Stimulated activated CD8-positive, alpha-beta memory T cell treated with anti-CD3 and anti-CD28 coated beads, Interleukin-7, amount 100 ng/mL, for 1 hour (primary cell): ENCODE measurements at regions not wholly inside any gene's neighbourhood (a gene's known extent, or its start where the extent isn't known, plus 50 kb on each side); places are given as distances from the start of the nearest gene placed in this dataset.
"Not testable (repeated sequence)": the region's sequence is repeated elsewhere in the genome, so short reads cannot be mapped to it uniquely, and the experiment has no call there.

Source experiments
- DNase-seq, 2 donors: peaks; one replicate each; pipeline ENCODE4 v3.0.0-alpha.2; 2020; ENCODE audit warnings: low read depth in 2 of 2

GRCh38 chr1:117707371-117707770, 101.5 kb downstream of the TENT5C start:
- DNase-seq = no peak

- DNase-seq = no peak
Measured at GRCh38 chr1:117708323-117709248, 102.7 kb downstream of the TENT5C start.

GRCh38 chr1:117709249-117709691, 103.4 kb downstream of the TENT5C start:
- no peak for DNase-seq

DNA sequence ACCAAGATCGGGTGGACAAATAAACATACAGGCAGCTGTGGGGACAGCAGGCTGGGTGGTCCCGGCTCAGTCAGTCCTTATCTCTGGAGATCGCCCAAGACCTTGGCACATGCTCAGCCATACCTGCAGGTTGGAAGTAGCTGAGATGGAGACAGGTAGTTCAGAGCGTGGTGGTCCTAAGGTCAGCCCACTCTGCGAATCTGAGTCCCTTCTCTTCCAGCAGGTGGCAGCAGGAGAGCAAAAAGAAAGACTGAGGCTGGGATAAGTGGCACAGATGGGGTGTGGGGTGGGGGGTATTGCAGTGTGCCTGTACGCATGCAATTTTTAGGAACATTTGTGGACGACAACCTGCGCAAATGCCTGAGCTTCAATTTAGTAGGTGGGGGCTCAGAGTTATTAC, 104.9 kb downstream of the TENT5C start:
- no peak for DNase-seq

GRCh38 chr1:117712621-117713020, 106.8 kb downstream of the TENT5C start:
- DNase-seq = no peak

DNA sequence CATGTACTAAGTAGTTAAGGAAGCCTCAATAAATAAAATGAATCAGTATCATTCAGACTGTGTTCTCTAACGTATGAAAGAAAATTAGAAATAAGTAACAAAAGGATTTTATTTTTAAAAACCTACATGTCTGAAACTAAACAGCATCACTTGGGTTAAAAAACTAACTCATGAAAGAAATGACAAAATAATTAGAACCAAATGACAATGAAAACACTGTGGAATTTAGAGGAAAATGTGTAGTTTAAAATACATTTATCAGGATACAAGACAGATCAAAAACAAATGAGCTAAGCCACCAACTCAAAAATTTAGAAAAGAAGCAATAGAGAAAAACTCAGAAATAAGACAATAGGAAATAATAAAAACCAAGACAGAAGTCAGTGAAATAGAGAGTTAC, 108.7 kb downstream of the TENT5C start:
- DNase-seq = no peak

GRCh38 chr1:117716030-117716429, 110.2 kb downstream of the TENT5C start:
- DNase-seq = not testable (repeated sequence)

DNA sequence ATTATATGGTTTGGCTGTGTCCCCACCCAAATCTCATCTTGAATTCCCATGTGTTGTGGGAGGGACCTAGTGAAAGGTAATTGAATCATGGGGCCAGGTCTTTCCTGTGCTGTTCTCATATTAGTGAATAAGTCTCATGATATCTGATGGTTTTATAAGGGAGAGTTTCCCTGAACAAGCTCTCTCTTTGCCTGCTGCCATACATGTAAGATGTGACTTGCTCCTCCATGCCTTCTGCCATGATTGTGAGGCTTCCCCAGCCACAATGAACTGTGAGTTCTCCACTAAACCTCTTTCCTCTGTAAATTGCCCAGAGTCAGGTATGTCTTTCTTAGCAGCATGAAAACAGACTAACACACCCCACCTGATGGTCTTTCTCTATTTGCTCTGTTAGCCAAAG, 112.1 kb downstream of the TENT5C start:
- not testable (repeated sequence) for DNase-seq

GRCh38 chr1:117718596-117718995, 112.7 kb downstream of the TENT5C start:
- DNase-seq = not testable (repeated sequence)

GRCh38 chr1:117719004-117719403, 113.2 kb downstream of the TENT5C start:
- no peak for DNase-seq

GRCh38 chr1:117732065-117732797, 126.4 kb downstream of the TENT5C start:
- no peak for DNase-seq

- no peak for DNase-seq
Measured at GRCh38 chr1:117732956-117733355, 127.1 kb downstream of the TENT5C start.

- DNase-seq = no peak
Measured at GRCh38 chr1:117734403-117734802, 128.6 kb downstream of the TENT5C start.

GRCh38 chr1:117735045-117735992, 129.5 kb downstream of the TENT5C start:
- no peak for DNase-seq

- no peak for DNase-seq
Measured at GRCh38 chr1:117739504-117739903, 133.7 kb downstream of the TENT5C start.

- DNase-seq = no peak
Measured at GRCh38 chr1:117740496-117740895, 134.6 kb downstream of the TENT5C start.

DNA sequence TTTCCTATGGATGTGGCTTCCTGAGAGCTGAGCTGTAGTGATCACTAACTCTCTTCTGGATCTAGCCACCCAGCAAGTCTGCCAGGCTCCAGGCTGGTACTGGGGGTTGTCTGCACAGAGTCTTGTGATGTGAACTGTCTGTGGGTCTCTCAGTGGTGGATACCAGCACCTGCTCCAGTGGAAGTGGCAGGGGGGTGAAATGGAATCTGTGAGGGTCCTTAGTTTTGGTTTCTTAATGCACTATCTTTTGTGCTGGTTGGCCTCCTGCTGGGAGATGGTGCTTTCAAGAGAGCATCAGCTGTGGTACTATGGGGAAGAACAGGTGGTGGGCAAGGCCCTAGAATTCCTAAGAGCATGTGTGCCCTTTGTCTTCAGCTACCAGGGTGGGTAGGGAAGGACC, 140.7 kb downstream of the TENT5C start:
- DNase-seq = not testable (repeated sequence)

DNA sequence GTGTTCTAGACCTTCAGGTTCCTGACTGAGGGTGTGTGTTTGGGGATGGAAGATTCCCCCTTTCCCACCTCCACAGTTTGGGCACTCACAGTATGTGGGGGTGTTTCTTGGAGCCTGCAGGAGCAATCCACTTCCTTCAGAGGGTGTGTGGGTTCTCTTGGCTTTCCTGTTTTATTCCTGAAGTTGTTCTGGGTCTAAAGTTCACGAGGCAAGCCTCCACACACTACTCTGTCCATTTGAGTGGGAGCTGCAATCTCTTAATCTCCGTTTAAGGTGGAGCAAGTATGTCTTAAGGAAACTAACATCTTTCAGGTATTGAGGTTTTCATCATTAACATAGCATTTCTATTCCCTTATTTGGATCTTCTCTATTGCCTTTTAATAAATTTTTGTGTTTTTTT, 141.8 kb downstream of the TENT5C start:
- no peak for DNase-seq

- no peak for DNase-seq
Measured at GRCh38 chr1:117751321-117751720, 145.5 kb downstream of the TENT5C start.

DNA sequence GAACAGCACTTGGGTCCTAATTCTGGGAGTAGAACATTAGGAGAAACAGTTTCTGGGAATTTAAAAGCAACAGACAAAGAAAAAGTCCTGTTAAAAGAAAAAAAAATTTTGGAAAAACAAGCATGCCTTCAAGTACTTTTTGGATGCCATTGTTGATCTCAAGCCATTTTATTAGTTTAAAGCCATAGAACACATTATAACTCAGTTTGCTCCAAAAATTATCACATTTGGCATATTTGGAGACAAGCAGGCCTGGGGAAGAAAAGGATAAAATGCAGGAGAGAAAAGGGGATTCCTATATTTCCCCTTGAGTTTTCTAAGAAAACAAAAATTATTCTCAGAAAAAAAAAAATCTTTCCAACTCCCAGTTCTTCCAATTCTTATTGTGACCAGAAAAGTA, 146.8 kb downstream of the TENT5C start:
- no peak for DNase-seq

DNA sequence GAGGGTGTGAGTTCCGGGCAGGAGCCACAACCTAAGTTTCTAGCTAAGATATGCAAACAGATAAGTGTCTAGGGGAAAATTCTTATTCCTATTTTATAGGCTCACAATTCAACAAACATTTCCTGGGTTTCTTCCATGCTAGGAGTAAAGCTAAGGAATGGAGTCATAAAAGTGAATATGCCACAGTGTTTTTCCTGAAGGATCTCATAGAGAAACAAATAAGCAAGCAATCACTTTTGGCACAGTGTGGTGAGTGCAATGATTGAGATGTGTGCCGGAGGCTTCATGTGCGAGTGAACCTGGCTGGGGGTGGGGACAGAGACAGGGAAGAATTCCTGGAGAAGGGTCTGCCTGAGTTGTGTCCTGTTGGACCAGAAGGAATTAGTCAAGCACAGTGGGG, 147.4 kb downstream of the TENT5C start:
- DNase-seq = no peak

DNA sequence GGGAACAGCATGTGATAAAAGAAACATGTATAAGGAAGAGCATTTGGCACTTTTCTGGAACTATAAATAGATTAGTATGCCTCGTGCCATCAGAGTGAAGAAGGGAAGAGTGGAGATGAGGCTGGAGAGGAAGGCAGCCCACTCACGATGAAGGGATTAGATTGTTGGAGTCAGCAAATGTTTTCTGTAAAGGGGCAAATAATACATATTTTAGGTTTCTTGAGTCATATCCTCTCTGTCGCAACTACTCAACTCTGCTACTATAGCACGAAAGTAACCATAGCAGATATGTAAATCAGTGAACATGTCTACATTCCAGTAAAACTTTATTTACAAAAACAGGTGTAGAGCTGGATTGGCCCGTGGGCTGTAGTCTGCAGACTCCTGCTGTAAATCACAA, 147.8 kb downstream of the TENT5C start:
- no peak for DNase-seq
